ENCODE measurements at regions not wholly inside any gene's neighbourhood (a gene's known extent, or its start where the extent isn't known, plus 50 kb on each side); places are given as distances from the start of the nearest gene placed in this dataset.

GRCh38 chr2:139080244-139080643 is 300.1 kb upstream of the NXPH2 start:
- no peak overlapping the region for H3K4me3 ChIP-seq (ENCODE audit: low read length)
- H3K27me3 ChIP-seq (ENCODE audit: insufficient read depth, low read length, poor library complexity), result no peaks in the 10 kb centered on the region
- no peak overlapping the region for H4K5ac ChIP-seq (ENCODE audit: low read length)
- no peak overlapping the region for H3K56ac ChIP-seq (ENCODE audit: low read length)
- no peak overlapping the region for H3K23ac ChIP-seq (ENCODE audit: low read length)
- H3K4me1 ChIP-seq (ENCODE audit: control insufficient read depth, low read depth, low read length), result no peaks in the 10 kb centered on the region
- no peak overlapping the region for H2AK5ac ChIP-seq (ENCODE audit: low read length)
- no peak overlapping the region for H2BK120ac ChIP-seq (ENCODE audit: low read depth, low read length)
- H3K4me2 ChIP-seq (ENCODE audit: low read length), result no peak overlapping the region
- no peak overlapping the region for H4K8ac ChIP-seq (ENCODE audit: low read depth, low read length)
- no peak overlapping the region for H2BK15ac ChIP-seq (replicated peaks; ENCODE audit: low read depth)
- no peak overlapping the region for H3K18ac ChIP-seq (ENCODE audit: low read length)
- H3K79me2 ChIP-seq (ENCODE audit: control insufficient read depth, insufficient read depth, low read length), result no peaks in the 10 kb centered on the region
- H3K4ac ChIP-seq (ENCODE audit: low read depth, low read length), result no peak overlapping the region
- no peaks in the 10 kb centered on the region for H3K79me1 ChIP-seq (ENCODE audit: low read length)
- no peaks in the 10 kb centered on the region for H3K36me3 ChIP-seq (ENCODE audit: control insufficient read depth, insufficient read depth, low read length)
- H3K27ac ChIP-seq (ENCODE audit: low read depth, low read length), result no peak overlapping the region
- no peak overlapping the region for H2BK5ac ChIP-seq (ENCODE audit: low read length)
- DNase-seq, result no peak
- no peak overlapping the region for H3K9ac ChIP-seq (ENCODE audit: low read length)

GRCh38 chr2:139079311-139079710 is 299.1 kb upstream of the NXPH2 start:
- Histone ChIP-seq H2BK120ac (ENCODE audit: low read depth, low read length) (no peak overlapping the region), H3K4me2 (ENCODE audit: low read length) (no peak overlapping the region), H3K4ac (ENCODE audit: low read depth, low read length) (no peak overlapping the region), H3K4me3 (ENCODE audit: low read length) (no peak overlapping the region), H3K18ac (ENCODE audit: low read length) (no peak overlapping the region), H3K36me3 (ENCODE audit: control insufficient read depth, insufficient read depth, low read length) (no peaks in the 10 kb centered on the region), H2AK5ac (ENCODE audit: low read length) (no peak overlapping the region), H2BK15ac (replicated peaks; ENCODE audit: low read depth) (no peak overlapping the region), H3K4me1 (ENCODE audit: control insufficient read depth, low read depth, low read length) (no peaks in the 10 kb centered on the region), H3K79me2 (ENCODE audit: control insufficient read depth, insufficient read depth, low read length) (no peaks in the 10 kb centered on the region), H3K23ac (ENCODE audit: low read length) (no peak overlapping the region), H4K8ac (ENCODE audit: low read depth, low read length) (no peak overlapping the region), H3K27ac (ENCODE audit: low read depth, low read length) (no peak overlapping the region), H3K79me1 (ENCODE audit: low read length) (no peaks in the 10 kb centered on the region), H3K56ac (ENCODE audit: low read length) (no peak overlapping the region), H3K9ac (ENCODE audit: low read length) (no peak overlapping the region), H3K27me3 (ENCODE audit: insufficient read depth, low read length, poor library complexity) (no peaks in the 10 kb centered on the region), H4K5ac (ENCODE audit: low read length) (no peak overlapping the region), H2BK5ac (ENCODE audit: low read length) (no peak overlapping the region)
- WGBS (ENCODE audit: extremely low coverage, insufficient coverage, low lambda C conversion rate), result no CpG with 5 or more reads among the region's 2 CpGs
- DNase-seq, result no peak

- no peaks in the 10 kb centered on the region for H3K36me3 ChIP-seq (ENCODE audit: control insufficient read depth, insufficient read depth, low read length)
- H3K4me3 ChIP-seq (ENCODE audit: low read length), result no peak overlapping the region
- no peak overlapping the region for H2BK15ac ChIP-seq (replicated peaks; ENCODE audit: low read depth)
- H3K79me1 ChIP-seq (ENCODE audit: low read length), result no peaks in the 10 kb centered on the region
- no peak overlapping the region for H4K8ac ChIP-seq (ENCODE audit: low read depth, low read length)
- H3K4me1 ChIP-seq (ENCODE audit: control insufficient read depth, low read depth, low read length), result no peaks in the 10 kb centered on the region
- no peak overlapping the region for H3K18ac ChIP-seq (ENCODE audit: low read length)
- H3K4me2 ChIP-seq (ENCODE audit: low read length), result no peak overlapping the region
- H3K9ac ChIP-seq (ENCODE audit: low read length), result no peak overlapping the region
- H3K56ac ChIP-seq (ENCODE audit: low read length), result no peak overlapping the region
- no peak overlapping the region for H2BK5ac ChIP-seq (ENCODE audit: low read length)
- DNase-seq, result peak; percentile 5
- no peak overlapping the region for H3K4ac ChIP-seq (ENCODE audit: low read depth, low read length)
- H3K27me3 ChIP-seq (ENCODE audit: insufficient read depth, low read length, poor library complexity), result no peaks in the 10 kb centered on the region
- no peak overlapping the region for H3K27ac ChIP-seq (ENCODE audit: low read depth, low read length)
- no peak overlapping the region for H2BK120ac ChIP-seq (ENCODE audit: low read depth, low read length)
- no peaks in the 10 kb centered on the region for H3K79me2 ChIP-seq (ENCODE audit: control insufficient read depth, insufficient read depth, low read length)
- H2AK5ac ChIP-seq (ENCODE audit: low read length), result no peak overlapping the region
- H4K5ac ChIP-seq (ENCODE audit: low read length), result no peak overlapping the region
- no CpG with 5 or more reads among the region's 1 CpG for WGBS (ENCODE audit: extremely low coverage, insufficient coverage, low lambda C conversion rate)
- H3K23ac ChIP-seq (ENCODE audit: low read length), result no peak overlapping the region
Observed at GRCh38 chr2:139078376-139078775, 298.2 kb upstream of the NXPH2 start.

GRCh38 chr2:139077099-139077737 is 297.0 kb upstream of the NXPH2 start:
- no peak overlapping the region for H3K4me2 ChIP-seq (ENCODE audit: low read length)
- no peak overlapping the region for H2BK120ac ChIP-seq (ENCODE audit: low read depth, low read length)
- H3K36me3 ChIP-seq (ENCODE audit: control insufficient read depth, insufficient read depth, low read length), result no peaks in the 10 kb centered on the region
- H3K23ac ChIP-seq (ENCODE audit: low read length), result no peak overlapping the region
- H3K18ac ChIP-seq (ENCODE audit: low read length), result no peak overlapping the region
- no peak overlapping the region for H3K9ac ChIP-seq (ENCODE audit: low read length)
- no peaks in the 10 kb centered on the region for H3K79me2 ChIP-seq (ENCODE audit: control insufficient read depth, insufficient read depth, low read length)
- H3K27ac ChIP-seq (ENCODE audit: low read depth, low read length), result no peak overlapping the region
- H4K8ac ChIP-seq (ENCODE audit: low read depth, low read length), result no peak overlapping the region
- H3K27me3 ChIP-seq (ENCODE audit: insufficient read depth, low read length, poor library complexity), result no peaks in the 10 kb centered on the region
- no peaks in the 10 kb centered on the region for H3K4me1 ChIP-seq (ENCODE audit: control insufficient read depth, low read depth, low read length)
- H3K79me1 ChIP-seq (ENCODE audit: low read length), result no peaks in the 10 kb centered on the region
- H2BK15ac ChIP-seq (replicated peaks; ENCODE audit: low read depth), result no peak overlapping the region
- H3K4me3 ChIP-seq (ENCODE audit: low read length), result no peak overlapping the region
- no peak overlapping the region for H2AK5ac ChIP-seq (ENCODE audit: low read length)
- no peak overlapping the region for H2BK5ac ChIP-seq (ENCODE audit: low read length)
- no peak for DNase-seq
- H3K56ac ChIP-seq (ENCODE audit: low read length), result no peak overlapping the region
- H3K4ac ChIP-seq (ENCODE audit: low read depth, low read length), result no peak overlapping the region
- no peak overlapping the region for H4K5ac ChIP-seq (ENCODE audit: low read length)

- Histone ChIP-seq H3K27me3 (ENCODE audit: insufficient read depth, low read length, poor library complexity) (no peaks in the 10 kb centered on the region), H3K79me2 (ENCODE audit: control insufficient read depth, insufficient read depth, low read length) (no peaks in the 10 kb centered on the region), H3K4me3 (ENCODE audit: low read length) (no peak overlapping the region), H3K9ac (ENCODE audit: low read length) (no peak overlapping the region), H3K36me3 (ENCODE audit: control insufficient read depth, insufficient read depth, low read length) (no peaks in the 10 kb centered on the region), H3K4me2 (ENCODE audit: low read length) (no peak overlapping the region), H2AK5ac (ENCODE audit: low read length) (no peak overlapping the region), H3K27ac (ENCODE audit: low read depth, low read length) (no peak overlapping the region), H2BK5ac (ENCODE audit: low read length) (no peak overlapping the region), H3K79me1 (ENCODE audit: low read length) (no peaks in the 10 kb centered on the region), H3K56ac (ENCODE audit: low read length) (no peak overlapping the region), H2BK15ac (replicated peaks; ENCODE audit: low read depth) (no peak overlapping the region), H4K5ac (ENCODE audit: low read length) (no peak overlapping the region), H4K8ac (ENCODE audit: low read depth, low read length) (no peak overlapping the region), H3K18ac (ENCODE audit: low read length) (no peak overlapping the region), H3K4me1 (ENCODE audit: control insufficient read depth, low read depth, low read length) (no peaks in the 10 kb centered on the region), H2BK120ac (ENCODE audit: low read depth, low read length) (no peak overlapping the region), H3K4ac (ENCODE audit: low read depth, low read length) (no peak overlapping the region), H3K23ac (ENCODE audit: low read length) (no peak overlapping the region)
- no CpG with 5 or more reads among the region's 1 CpG for WGBS (ENCODE audit: extremely low coverage, insufficient coverage, low lambda C conversion rate)
- no peak for DNase-seq
Observed at GRCh38 chr2:139067874-139068273, 287.7 kb upstream of the NXPH2 start.

DNA sequence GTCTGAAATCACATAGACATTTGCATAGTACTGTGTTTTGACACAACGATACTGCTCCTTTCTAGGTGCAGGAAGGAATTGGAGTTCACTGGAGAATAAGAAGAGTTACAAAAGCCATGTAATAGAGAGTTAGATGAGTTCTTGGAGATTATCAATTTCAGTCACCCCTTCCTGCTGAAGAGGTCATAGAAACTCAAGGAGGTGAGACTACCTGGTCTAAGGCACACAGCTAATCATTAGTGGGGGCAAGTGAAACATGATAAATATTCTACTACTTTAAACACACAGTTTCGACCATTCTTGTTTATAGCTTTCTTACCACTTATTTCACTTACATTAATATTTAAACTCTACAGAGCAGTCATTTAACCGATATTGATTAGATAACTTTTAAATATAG is 286.9 kb upstream of the NXPH2 start:
- Histone ChIP-seq H3K79me2 (ENCODE audit: control insufficient read depth, insufficient read depth, low read length) (no peaks in the 10 kb centered on the region), H3K18ac (ENCODE audit: low read length) (no peak overlapping the region), H3K23ac (ENCODE audit: low read length) (no peak overlapping the region), H3K27me3 (ENCODE audit: insufficient read depth, low read length, poor library complexity) (no peaks in the 10 kb centered on the region), H3K4ac (ENCODE audit: low read depth, low read length) (no peak overlapping the region), H2BK5ac (ENCODE audit: low read length) (no peak overlapping the region), H3K36me3 (ENCODE audit: control insufficient read depth, insufficient read depth, low read length) (no peaks in the 10 kb centered on the region), H3K9ac (ENCODE audit: low read length) (no peak overlapping the region), H4K8ac (ENCODE audit: low read depth, low read length) (no peak overlapping the region), H2BK15ac (replicated peaks; ENCODE audit: low read depth) (no peak overlapping the region), H3K4me2 (ENCODE audit: low read length) (no peak overlapping the region), H3K27ac (ENCODE audit: low read depth, low read length) (no peak overlapping the region), H2AK5ac (ENCODE audit: low read length) (no peak overlapping the region), H3K79me1 (ENCODE audit: low read length) (no peaks in the 10 kb centered on the region), H3K4me1 (ENCODE audit: control insufficient read depth, low read depth, low read length) (no peaks in the 10 kb centered on the region), H2BK120ac (ENCODE audit: low read depth, low read length) (no peak overlapping the region), H3K4me3 (ENCODE audit: low read length) (no peak overlapping the region), H4K5ac (ENCODE audit: low read length) (no peak overlapping the region), H3K56ac (ENCODE audit: low read length) (no peak overlapping the region)
- DNase-seq, result no peak
- WGBS (ENCODE audit: extremely low coverage, insufficient coverage, low lambda C conversion rate), result 100% methylated on average over 2 of the region's 3 CpGs
